Keratinocyte (primary cell): ENCODE measurements at regions not wholly inside any gene's neighbourhood (a gene's known extent, or its start where the extent isn't known, plus 50 kb on each side); places are given as distances from the start of the nearest gene placed in this dataset.

Experiments
- DNase-seq: peaks from one replicate; pipeline ENCODE4 v3.0.0-alpha.2; 2011; ENCODE audit warnings: low read depth, missing footprints, low spot score
- FAIRE-seq: peaks from 2 replicates; lab custom pipeline; 2011; peaks lifted over from hg19 to GRCh38; lab: Jason Lieb, UNC
- H2AFZ ChIP-seq: 2 replicates; pipeline ENCODE4 v1.6.0; 2012; ENCODE audit warnings: low read length, control low read depth, inconsistent platforms; ENCODE audit not compliant: control insufficient read depth
- H3K27ac ChIP-seq: 2 replicates; pipeline ENCODE4 v1.5.1; 2011; ENCODE audit warnings: low read length; ENCODE audit not compliant: control insufficient read depth, insufficient read depth
- H3K27me3 ChIP-seq: 3 replicates; pipeline ENCODE4 v1.6.0; 2011; ENCODE audit warnings: low read length; ENCODE audit not compliant: control insufficient read depth, insufficient read depth; ENCODE audit errors: extremely low read depth
- H3K36me3 ChIP-seq, 2 experiments: 2 replicates in 1 of 2; 3 replicates in 1 of 2; pipeline ENCODE4 v1.5.1; 2011; ENCODE audit warnings: low read length in 2 of 2, mild to moderate bottlenecking in 1 of 2; ENCODE audit not compliant: control insufficient read depth in 2 of 2, insufficient read depth in 2 of 2; ENCODE audit errors: extremely low read depth in 1 of 2
- H3K4me1 ChIP-seq: 3 replicates; pipeline ENCODE4 v1.5.1; 2011; ENCODE audit warnings: low read length; ENCODE audit not compliant: control insufficient read depth, insufficient read depth; ENCODE audit errors: extremely low read depth
- H3K4me2 ChIP-seq: 3 replicates; pipeline ENCODE4 v1.6.0; 2011; ENCODE audit warnings: low read depth, low read length; ENCODE audit not compliant: control insufficient read depth, insufficient read depth; ENCODE audit errors: extremely low read depth
- H3K4me3 ChIP-seq, 3 experiments: fragments of 200-600 bp in 1 of 3; sonication (generic) in 1 of 3; 2 replicates in 2 of 3; 3 replicates in 1 of 3; pipeline ENCODE4 v1.5.1; 2011 to 2016; ENCODE audit warnings: low read length in 3 of 3, mild to moderate bottlenecking in 3 of 3, control low read depth in 2 of 3, inconsistent platforms in 1 of 3, low read depth in 1 of 3, mixed read lengths in 1 of 3, mixed run types in 1 of 3, moderate library complexity in 1 of 3; ENCODE audit not compliant: control insufficient read depth in 2 of 3, insufficient read depth in 2 of 3; ENCODE audit errors: extremely low read depth in 1 of 3
- H3K79me2 ChIP-seq: 2 replicates; pipeline ENCODE4 v1.6.0; 2012; ENCODE audit warnings: low read length; ENCODE audit not compliant: control insufficient read depth, insufficient read depth
- H3K9ac ChIP-seq: 3 replicates; pipeline ENCODE4 v1.6.0; 2011; ENCODE audit warnings: low read length; ENCODE audit not compliant: control insufficient read depth, insufficient read depth; ENCODE audit errors: extremely low read depth
- H3K9me1 ChIP-seq: 3 replicates; pipeline ENCODE4 v1.6.0; 2011; ENCODE audit warnings: low read length; ENCODE audit not compliant: control insufficient read depth, insufficient read depth; ENCODE audit errors: extremely low read depth
- H3K9me3 ChIP-seq: 2 replicates; pipeline ENCODE4 v1.5.1; 2012; ENCODE audit warnings: low read depth, low read length; ENCODE audit not compliant: control insufficient read depth
- H4K20me1 ChIP-seq: 3 replicates; pipeline ENCODE4 v1.6.0; 2011; ENCODE audit warnings: low read length; ENCODE audit not compliant: control insufficient read depth, insufficient read depth; ENCODE audit errors: extremely low read depth
- EZH2 ChIP-seq: IDR thresholded peaks from one replicate; pipeline ENCODE4 v1.6.1; 2012; ENCODE audit warnings: inconsistent platforms, mild to moderate bottlenecking, low read length, moderate library complexity
- dilution Hi-C: fragments of 300-500 bp; cut with MboI; formaldehyde crosslinking; loops from one replicate; pipeline ENCODE4 v1.7.0; 2020; ENCODE audit warnings: low sequenced_read_pairs; ENCODE audit not compliant: extremely low pct_ligation_motif_present
- TF ChIP-seq, protein P1 (sequence below), 3 experiments: IDR thresholded peaks in 1 of 3; conservative IDR thresholded peaks in 1 of 3; optimal IDR thresholded peaks in 1 of 3; 2 replicates in 2 of 3; 3 replicates in 1 of 3; pipeline versions ENCODE3 to v1.5.1; 2011; ENCODE audit warnings: low read length in 3 of 3, mild to moderate bottlenecking in 3 of 3, moderate library complexity in 2 of 3, control low read depth in 1 of 3, inconsistent platforms in 1 of 3; ENCODE audit not compliant: insufficient read depth in 2 of 3; ENCODE audit errors: extremely low read depth in 1 of 3

DNA sequence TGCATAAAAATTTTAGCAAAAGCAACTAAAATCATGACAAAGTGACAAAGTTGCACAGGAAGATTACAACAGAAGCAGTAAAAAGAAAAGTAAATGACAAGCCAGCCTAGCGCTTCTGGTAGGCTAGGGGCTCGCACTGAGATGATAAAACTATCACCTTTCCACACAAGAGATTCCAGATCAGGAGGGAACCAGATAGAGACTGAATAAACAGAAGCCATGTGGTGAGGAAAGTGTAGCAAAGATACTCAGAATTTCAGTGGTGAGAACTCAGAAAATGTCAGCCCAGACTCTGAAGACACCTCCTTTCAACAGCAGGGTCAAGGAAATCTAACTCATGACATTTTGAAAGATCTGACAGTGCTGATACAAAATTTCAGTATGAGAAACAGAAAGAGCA is 77.4 kb upstream of the DNAJC10 start:
- no peaks in the 10 kb centered on the region for H4K20me1 ChIP-seq
- no peaks in the 10 kb centered on the region for H3K9me3 ChIP-seq
- dilution Hi-C loops, result no loop called here
- H3K4me2 ChIP-seq, result no peak overlapping the region
- H3K79me2 ChIP-seq, result no peaks in the 10 kb centered on the region
- H2AFZ ChIP-seq, result no peak overlapping the region
- H3K27me3 ChIP-seq, result no peaks in the 10 kb centered on the region
- DNase-seq (no peak), FAIRE-seq (no peak)
- no peak overlapping the region for H3K4me3 ChIP-seq
- no peaks in the 10 kb centered on the region for H3K36me3 ChIP-seq
- H3K9me1 ChIP-seq, result no peaks in the 10 kb centered on the region
- no peaks in the 10 kb centered on the region for H3K4me1 ChIP-seq
- H3K9ac ChIP-seq, result no peak overlapping the region
- no peak overlapping the region for H3K27ac ChIP-seq
- no peak for TF ChIP-seq EZH2
- TF ChIP-seq, protein P1, sequence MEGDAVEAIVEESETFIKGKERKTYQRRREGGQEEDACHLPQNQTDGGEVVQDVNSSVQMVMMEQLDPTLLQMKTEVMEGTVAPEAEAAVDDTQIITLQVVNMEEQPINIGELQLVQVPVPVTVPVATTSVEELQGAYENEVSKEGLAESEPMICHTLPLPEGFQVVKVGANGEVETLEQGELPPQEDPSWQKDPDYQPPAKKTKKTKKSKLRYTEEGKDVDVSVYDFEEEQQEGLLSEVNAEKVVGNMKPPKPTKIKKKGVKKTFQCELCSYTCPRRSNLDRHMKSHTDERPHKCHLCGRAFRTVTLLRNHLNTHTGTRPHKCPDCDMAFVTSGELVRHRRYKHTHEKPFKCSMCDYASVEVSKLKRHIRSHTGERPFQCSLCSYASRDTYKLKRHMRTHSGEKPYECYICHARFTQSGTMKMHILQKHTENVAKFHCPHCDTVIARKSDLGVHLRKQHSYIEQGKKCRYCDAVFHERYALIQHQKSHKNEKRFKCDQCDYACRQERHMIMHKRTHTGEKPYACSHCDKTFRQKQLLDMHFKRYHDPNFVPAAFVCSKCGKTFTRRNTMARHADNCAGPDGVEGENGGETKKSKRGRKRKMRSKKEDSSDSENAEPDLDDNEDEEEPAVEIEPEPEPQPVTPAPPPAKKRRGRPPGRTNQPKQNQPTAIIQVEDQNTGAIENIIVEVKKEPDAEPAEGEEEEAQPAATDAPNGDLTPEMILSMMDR (optimal IDR thresholded peaks at IDR 0.05 in 1 of 3, IDR thresholded peaks at IDR 0.05 in 1 of 3, conservative IDR thresholded peaks at IDR 0.05 in 1 of 3; ENCODE audit: extremely low read depth in 1 of 3, insufficient read depth in 2 of 3, low read length in 3 of 3), result no peak

DNA sequence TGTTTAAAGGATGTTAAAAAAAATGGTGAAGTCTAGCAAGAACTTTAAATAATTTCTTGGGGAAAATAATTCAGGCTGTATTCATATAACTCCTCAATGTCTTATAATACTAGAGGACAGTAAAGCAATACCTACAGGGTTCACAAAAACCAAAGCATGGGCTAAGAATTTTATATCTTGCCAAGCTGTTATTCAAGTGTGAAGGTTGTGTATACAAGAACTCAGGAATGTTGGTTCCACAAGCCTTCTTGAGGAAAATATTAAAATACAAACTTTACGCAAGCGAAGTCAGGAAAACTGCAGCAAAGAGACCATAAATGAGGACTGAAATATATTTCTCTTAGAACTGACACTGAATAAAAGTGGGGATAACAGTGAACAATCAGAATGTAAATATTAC is 76.1 kb upstream of the DNAJC10 start:
- H4K20me1 ChIP-seq, result no peaks in the 10 kb centered on the region
- no peaks in the 10 kb centered on the region for H3K36me3 ChIP-seq
- no peak overlapping the region for H3K9ac ChIP-seq
- no peak overlapping the region for H2AFZ ChIP-seq
- TF ChIP-seq EZH2, result no peak
- TF ChIP-seq, protein P1 (optimal IDR thresholded peaks at IDR 0.05 in 1 of 3, IDR thresholded peaks at IDR 0.05 in 1 of 3, conservative IDR thresholded peaks at IDR 0.05 in 1 of 3; ENCODE audit: extremely low read depth in 1 of 3, insufficient read depth in 2 of 3, low read length in 3 of 3), result no peak
- H3K27ac ChIP-seq, result no peak overlapping the region
- dilution Hi-C loops, result no loop called here
- DNase-seq, result no peak
- H3K9me3 ChIP-seq, result no peaks in the 10 kb centered on the region
- no peak overlapping the region for H3K4me2 ChIP-seq
- FAIRE-seq, result no peak
- H3K27me3 ChIP-seq, result no peaks in the 10 kb centered on the region
- H3K4me3 ChIP-seq, result no peak overlapping the region
- no peaks in the 10 kb centered on the region for H3K4me1 ChIP-seq
- H3K79me2 ChIP-seq, result no peaks in the 10 kb centered on the region
- H3K9me1 ChIP-seq, result no peaks in the 10 kb centered on the region
